ENCODE measurements at regions not wholly inside any gene's neighbourhood (a gene's known extent, or its start where the extent isn't known, plus 50 kb on each side); places are given as distances from the start of the nearest gene placed in this dataset.
"Not testable (repeated sequence)": the region's sequence is repeated elsewhere in the genome, so short reads cannot be mapped to it uniquely, and the experiment has no call there.

DNA sequence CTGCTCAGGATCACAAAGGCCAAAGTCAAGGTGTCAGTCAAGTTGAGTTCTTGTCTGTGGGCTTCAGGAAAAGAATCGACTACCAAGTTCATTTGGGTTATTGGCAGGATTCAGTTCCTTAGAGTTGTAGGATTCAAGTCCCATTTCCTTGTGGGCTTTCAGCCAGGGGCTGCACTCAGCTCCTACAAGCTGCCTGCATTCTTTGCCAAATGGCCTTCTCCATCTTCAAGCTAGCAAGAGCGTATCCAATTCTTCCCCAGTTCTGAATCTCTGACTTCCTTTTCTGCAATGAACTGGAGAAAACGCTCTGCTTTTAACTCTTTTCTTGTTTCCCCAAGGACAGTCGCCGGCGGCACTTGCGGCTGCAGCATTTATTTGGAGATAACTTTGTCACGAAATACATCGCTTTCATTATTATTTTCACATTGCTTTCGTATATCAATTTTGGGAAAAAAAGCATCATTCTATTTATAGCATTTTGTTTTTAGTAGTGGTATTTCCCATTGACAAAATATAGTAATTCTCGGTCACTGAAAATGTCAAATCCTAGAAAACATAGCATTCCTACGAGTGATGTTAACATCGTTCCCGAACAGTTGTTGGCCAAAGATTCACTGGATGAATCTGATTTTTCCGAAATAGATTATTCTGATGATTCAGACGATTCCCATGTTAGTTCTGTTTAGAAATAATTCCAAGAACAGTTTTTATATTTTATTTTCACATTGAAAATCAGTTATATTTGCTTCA lies 59.6 kb upstream of the SERPINE2 start:
- H3K4me3 ChIP-seq (ENCODE audit: low read depth, low read length), result no peak overlapping the region
- no peaks in the 10 kb centered on the region for H3K36me3 ChIP-seq (ENCODE audit: control insufficient read depth, insufficient read depth, low read length)
- TF ChIP-seq, protein P1, sequence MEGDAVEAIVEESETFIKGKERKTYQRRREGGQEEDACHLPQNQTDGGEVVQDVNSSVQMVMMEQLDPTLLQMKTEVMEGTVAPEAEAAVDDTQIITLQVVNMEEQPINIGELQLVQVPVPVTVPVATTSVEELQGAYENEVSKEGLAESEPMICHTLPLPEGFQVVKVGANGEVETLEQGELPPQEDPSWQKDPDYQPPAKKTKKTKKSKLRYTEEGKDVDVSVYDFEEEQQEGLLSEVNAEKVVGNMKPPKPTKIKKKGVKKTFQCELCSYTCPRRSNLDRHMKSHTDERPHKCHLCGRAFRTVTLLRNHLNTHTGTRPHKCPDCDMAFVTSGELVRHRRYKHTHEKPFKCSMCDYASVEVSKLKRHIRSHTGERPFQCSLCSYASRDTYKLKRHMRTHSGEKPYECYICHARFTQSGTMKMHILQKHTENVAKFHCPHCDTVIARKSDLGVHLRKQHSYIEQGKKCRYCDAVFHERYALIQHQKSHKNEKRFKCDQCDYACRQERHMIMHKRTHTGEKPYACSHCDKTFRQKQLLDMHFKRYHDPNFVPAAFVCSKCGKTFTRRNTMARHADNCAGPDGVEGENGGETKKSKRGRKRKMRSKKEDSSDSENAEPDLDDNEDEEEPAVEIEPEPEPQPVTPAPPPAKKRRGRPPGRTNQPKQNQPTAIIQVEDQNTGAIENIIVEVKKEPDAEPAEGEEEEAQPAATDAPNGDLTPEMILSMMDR (IDR thresholded peaks at IDR 0.05; ENCODE audit: insufficient read depth, low read length, poor library complexity, severe bottlenecking), result no peak
- no peaks in the 10 kb centered on the region for H3K27me3 ChIP-seq (ENCODE audit: control insufficient read depth, insufficient read depth, low read length)
- no peak for DNase-seq (ENCODE audit: low read depth)

DNA sequence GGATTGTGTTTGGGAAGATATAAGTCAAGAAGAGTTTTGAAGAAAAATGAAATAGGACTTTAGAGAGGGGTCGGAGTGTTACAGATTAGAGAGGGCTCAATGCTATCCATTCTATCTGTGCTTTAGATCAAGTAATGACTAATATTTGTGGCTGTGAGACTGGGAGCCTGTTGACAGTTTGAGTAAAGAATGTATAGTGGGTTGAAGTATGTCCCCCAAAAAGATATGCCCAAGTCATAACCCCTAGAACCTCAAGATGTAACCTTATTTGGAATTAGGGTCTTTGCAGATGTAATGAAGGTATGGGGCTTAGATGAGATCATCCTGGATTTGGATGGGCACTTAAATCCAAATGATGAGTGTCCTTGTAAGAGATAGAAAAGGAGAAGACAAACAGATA lies 55.3 kb upstream of the SERPINE2 start:
- no peak for DNase-seq (ENCODE audit: low read depth)
- no peak overlapping the region for H3K4me3 ChIP-seq (ENCODE audit: low read depth, low read length)
- TF ChIP-seq, protein P1 (IDR thresholded peaks at IDR 0.05; ENCODE audit: insufficient read depth, low read length, poor library complexity, severe bottlenecking), result no peak
- H3K27me3 ChIP-seq (ENCODE audit: control insufficient read depth, insufficient read depth, low read length), result no peaks in the 10 kb centered on the region
- no peaks in the 10 kb centered on the region for H3K36me3 ChIP-seq (ENCODE audit: control insufficient read depth, insufficient read depth, low read length)

DNA sequence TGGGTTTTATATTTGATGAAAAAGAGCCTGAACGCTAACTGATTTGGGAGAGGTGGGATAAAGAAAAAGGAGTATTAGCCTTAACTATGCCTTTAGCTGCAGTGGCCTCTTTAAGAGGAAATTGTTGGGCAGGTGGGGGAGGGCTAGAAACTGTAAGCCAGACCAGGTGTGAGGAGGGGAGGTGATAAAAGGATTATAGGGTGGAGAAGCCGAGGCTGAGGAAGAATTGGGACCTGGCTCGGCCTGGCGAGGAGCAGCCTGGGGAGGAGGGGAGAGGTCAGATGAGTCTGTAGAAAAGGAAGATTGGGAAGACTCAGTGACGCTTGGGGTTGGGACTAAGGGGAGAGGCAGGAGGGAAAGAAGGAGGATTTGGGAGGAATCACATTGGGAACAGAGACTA lies 52.6 kb upstream of the SERPINE2 start:
- DNase-seq (ENCODE audit: low read depth); H3K36me3 ChIP-seq (ENCODE audit: control insufficient read depth, insufficient read depth, low read length); H3K27me3 ChIP-seq (ENCODE audit: control insufficient read depth, insufficient read depth, low read length); H3K4me3 ChIP-seq (ENCODE audit: low read depth, low read length): not testable (repeated sequence)

DNA sequence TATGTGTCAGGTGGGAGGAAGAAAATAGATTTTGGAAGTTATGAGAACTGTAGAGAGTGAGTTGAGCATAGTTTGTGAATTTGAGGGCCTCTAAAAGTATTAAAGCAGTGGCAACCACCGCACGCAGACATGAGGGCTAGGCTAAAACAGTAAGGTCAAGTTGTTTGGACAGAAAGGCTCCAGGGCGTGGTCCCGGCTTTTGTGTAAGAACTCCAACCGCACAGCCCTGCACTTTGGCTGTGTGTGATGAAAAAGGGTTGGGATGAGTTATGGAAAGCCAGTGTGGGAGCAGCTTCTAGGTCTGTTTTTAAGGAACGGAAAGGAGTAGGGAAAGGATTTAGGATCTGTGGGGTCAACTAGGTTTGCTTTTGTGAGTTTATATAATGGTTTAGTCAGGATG lies 50.5 kb upstream of the SERPINE2 start:
- not testable (repeated sequence) for H3K4me3 ChIP-seq (ENCODE audit: low read depth, low read length); H3K27me3 ChIP-seq (ENCODE audit: control insufficient read depth, insufficient read depth, low read length); DNase-seq (ENCODE audit: low read depth); H3K36me3 ChIP-seq (ENCODE audit: control insufficient read depth, insufficient read depth, low read length)

Measured in kidney epithelial cell (primary cell).